ENCODE measurements at regions not wholly inside any gene's neighbourhood (a gene's known extent, or its start where the extent isn't known, plus 50 kb on each side); places are given as distances from the start of the nearest gene placed in this dataset.

- H2AK5ac ChIP-seq (ENCODE audit: low read length, severe bottlenecking), result no peak overlapping the region
- no peak overlapping the region for H3K4ac ChIP-seq (ENCODE audit: low read depth in 1 of 2, low read length in 2 of 2)
- H3K9ac ChIP-seq (ENCODE audit: low read length), result no peak overlapping the region
- no peak overlapping the region for H2AFZ ChIP-seq (ENCODE audit: low read depth, low read length)
- no peak overlapping the region for H2BK120ac ChIP-seq (ENCODE audit: low read depth, low read length)
- no peak overlapping the region for H2BK5ac ChIP-seq (ENCODE audit: low read depth, low read length, poor library complexity, severe bottlenecking)
- no peaks in the 10 kb centered on the region for H3K79me1 ChIP-seq (replicated peaks; ENCODE audit: low read length, poor library complexity, severe bottlenecking)
- H3K14ac ChIP-seq (ENCODE audit: low read length in 2 of 2), result no peak overlapping the region
- no peak overlapping the region for H3K4me3 ChIP-seq (ENCODE audit: insufficient read depth in 1 of 2, low read depth in 1 of 2, low read length in 2 of 2)
- no peak overlapping the region for H2BK12ac ChIP-seq (ENCODE audit: low read length in 2 of 2)
- no peak for DNase-seq
- H4K91ac ChIP-seq (ENCODE audit: low read length), result no peak overlapping the region
- no peaks in the 10 kb centered on the region for H3K4me1 ChIP-seq (ENCODE audit: control insufficient read depth, insufficient read depth, low read depth, low read length)
- no peak overlapping the region for H3K27ac ChIP-seq (ENCODE audit: low read length, poor library complexity, severe bottlenecking)
- 67% methylated on average over 2 of the region's 4 CpGs for WGBS
- H3K27me3 ChIP-seq (ENCODE audit: control insufficient read depth in 1 of 2, insufficient read depth in 1 of 2, low read length in 2 of 2), result no peaks in the 10 kb centered on the region
- no peaks in the 10 kb centered on the region for H3K36me3 ChIP-seq (ENCODE audit: control insufficient read depth in 1 of 2, insufficient read depth in 2 of 2, low read depth in 1 of 2, low read length in 2 of 2)
- no peaks in the 10 kb centered on the region for H3K9me3 ChIP-seq (ENCODE audit: control insufficient read depth, low read length)
- no peak overlapping the region for H3K23ac ChIP-seq (ENCODE audit: low read length in 2 of 2)
- no peak overlapping the region for H3K4me2 ChIP-seq (ENCODE audit: low read length, poor library complexity, severe bottlenecking)
- H4K8ac ChIP-seq (ENCODE audit: low read length), result no peak overlapping the region
- H3K18ac ChIP-seq (ENCODE audit: low read depth in 1 of 2, low read length in 2 of 2), result no peak overlapping the region
- H2BK15ac ChIP-seq (ENCODE audit: low read depth, poor library complexity, severe bottlenecking), result no peak overlapping the region
Measured at GRCh38 chr10:91012502-91012901, 91.6 kb upstream of the ANKRD1 start.

GRCh38 chr10:91013985-91014384, 93.1 kb upstream of the ANKRD1 start:
- no peaks in the 10 kb centered on the region for H3K36me3 ChIP-seq (ENCODE audit: control insufficient read depth in 1 of 2, insufficient read depth in 2 of 2, low read depth in 1 of 2, low read length in 2 of 2)
- H3K9ac ChIP-seq (ENCODE audit: low read length), result no peak overlapping the region
- no peak overlapping the region for H2BK15ac ChIP-seq (ENCODE audit: low read depth, poor library complexity, severe bottlenecking)
- H3K9me3 ChIP-seq (ENCODE audit: control insufficient read depth, low read length), result no peaks in the 10 kb centered on the region
- no peaks in the 10 kb centered on the region for H3K79me1 ChIP-seq (replicated peaks; ENCODE audit: low read length, poor library complexity, severe bottlenecking)
- no peak overlapping the region for H4K91ac ChIP-seq (ENCODE audit: low read length)
- H2AK5ac ChIP-seq (ENCODE audit: low read length, severe bottlenecking), result no peak overlapping the region
- H3K4ac ChIP-seq (ENCODE audit: low read depth in 1 of 2, low read length in 2 of 2), result no peak overlapping the region
- H3K27ac ChIP-seq (ENCODE audit: low read length, poor library complexity, severe bottlenecking), result no peak overlapping the region
- no peak overlapping the region for H3K14ac ChIP-seq (ENCODE audit: low read length in 2 of 2)
- H2BK5ac ChIP-seq (ENCODE audit: low read depth, low read length, poor library complexity, severe bottlenecking), result no peak overlapping the region
- H4K8ac ChIP-seq (ENCODE audit: low read length), result no peak overlapping the region
- no peak overlapping the region for H3K4me2 ChIP-seq (ENCODE audit: low read length, poor library complexity, severe bottlenecking)
- H2AFZ ChIP-seq (ENCODE audit: low read depth, low read length), result no peak overlapping the region
- 52% methylated on average over 1 of the region's 1 CpG for WGBS
- DNase-seq, result no peak
- peaks cover 0 to 4% of the 10 kb centered on the region in 2 experiments for H3K27me3 ChIP-seq (ENCODE audit: control insufficient read depth in 1 of 2, insufficient read depth in 1 of 2, low read length in 2 of 2)
- no peak overlapping the region for H3K4me3 ChIP-seq (ENCODE audit: insufficient read depth in 1 of 2, low read depth in 1 of 2, low read length in 2 of 2)
- H2BK120ac ChIP-seq (ENCODE audit: low read depth, low read length), result no peak overlapping the region
- no peak overlapping the region for H3K23ac ChIP-seq (ENCODE audit: low read length in 2 of 2)
- no peak overlapping the region for H3K18ac ChIP-seq (ENCODE audit: low read depth in 1 of 2, low read length in 2 of 2)
- no peaks in the 10 kb centered on the region for H3K4me1 ChIP-seq (ENCODE audit: control insufficient read depth, insufficient read depth, low read depth, low read length)
- H2BK12ac ChIP-seq (ENCODE audit: low read length in 2 of 2), result no peak overlapping the region

DNA sequence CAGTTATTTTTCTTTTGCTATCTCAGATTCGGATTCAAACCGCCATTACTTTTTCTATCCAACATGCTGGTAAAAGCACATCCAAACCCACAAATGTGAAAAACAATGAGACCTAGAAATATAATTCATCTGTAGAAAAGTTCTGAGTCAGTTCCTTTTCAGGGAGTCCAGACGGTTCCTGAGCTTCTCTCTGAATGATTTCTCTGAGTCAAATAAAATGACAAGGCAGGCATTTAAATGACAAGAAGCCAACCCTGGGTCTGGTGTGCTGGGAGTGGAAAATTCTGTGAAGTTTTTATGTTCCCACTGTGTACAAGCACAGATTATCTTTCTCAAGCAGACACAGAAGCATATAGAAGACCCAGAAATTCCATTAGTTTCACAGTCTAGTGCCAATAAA, 96.3 kb upstream of the ANKRD1 start:
- no peaks in the 10 kb centered on the region for H3K9me3 ChIP-seq (ENCODE audit: control insufficient read depth, low read length)
- no peaks in the 10 kb centered on the region for H3K79me1 ChIP-seq (replicated peaks; ENCODE audit: low read length, poor library complexity, severe bottlenecking)
- H3K4me3 ChIP-seq (ENCODE audit: insufficient read depth in 1 of 2, low read depth in 1 of 2, low read length in 2 of 2), result no peak overlapping the region
- no peak overlapping the region for H2BK120ac ChIP-seq (ENCODE audit: low read depth, low read length)
- no peaks in the 10 kb centered on the region for H3K4me1 ChIP-seq (ENCODE audit: control insufficient read depth, insufficient read depth, low read depth, low read length)
- H3K9ac ChIP-seq (ENCODE audit: low read length), result no peak overlapping the region
- DNase-seq, result no peak
- no peak overlapping the region for H3K18ac ChIP-seq (ENCODE audit: low read depth in 1 of 2, low read length in 2 of 2)
- no peak overlapping the region for H2BK15ac ChIP-seq (ENCODE audit: low read depth, poor library complexity, severe bottlenecking)
- no peak overlapping the region for H3K23ac ChIP-seq (ENCODE audit: low read length in 2 of 2)
- no peak overlapping the region for H2AK5ac ChIP-seq (ENCODE audit: low read length, severe bottlenecking)
- no peak overlapping the region for H2BK5ac ChIP-seq (ENCODE audit: low read depth, low read length, poor library complexity, severe bottlenecking)
- H3K14ac ChIP-seq (ENCODE audit: low read length in 2 of 2), result no peak overlapping the region
- H3K27me3 ChIP-seq (ENCODE audit: control insufficient read depth in 1 of 2, insufficient read depth in 1 of 2, low read length in 2 of 2), result peaks cover 0 to 4% of the 10 kb centered on the region in 2 experiments
- H3K27ac ChIP-seq (ENCODE audit: low read length, poor library complexity, severe bottlenecking), result no peak overlapping the region
- no peak overlapping the region for H4K8ac ChIP-seq (ENCODE audit: low read length)
- no peak overlapping the region for H3K4me2 ChIP-seq (ENCODE audit: low read length, poor library complexity, severe bottlenecking)
- no peak overlapping the region for H2BK12ac ChIP-seq (ENCODE audit: low read length in 2 of 2)
- WGBS, result 72% methylated on average over 3 of the region's 3 CpGs
- H3K36me3 ChIP-seq (ENCODE audit: control insufficient read depth in 1 of 2, insufficient read depth in 2 of 2, low read depth in 1 of 2, low read length in 2 of 2), result no peaks in the 10 kb centered on the region
- no peak overlapping the region for H3K4ac ChIP-seq (ENCODE audit: low read depth in 1 of 2, low read length in 2 of 2)
- no peak overlapping the region for H2AFZ ChIP-seq (ENCODE audit: low read depth, low read length)
- H4K91ac ChIP-seq (ENCODE audit: low read length), result no peak overlapping the region

- H2BK5ac ChIP-seq (ENCODE audit: low read depth, low read length, poor library complexity, severe bottlenecking), result no peak overlapping the region
- no peaks in the 10 kb centered on the region for H3K36me3 ChIP-seq (ENCODE audit: control insufficient read depth in 1 of 2, insufficient read depth in 2 of 2, low read depth in 1 of 2, low read length in 2 of 2)
- H3K4me3 ChIP-seq (ENCODE audit: insufficient read depth in 1 of 2, low read depth in 1 of 2, low read length in 2 of 2), result no peak overlapping the region
- no peaks in the 10 kb centered on the region for H3K4me1 ChIP-seq (ENCODE audit: control insufficient read depth, insufficient read depth, low read depth, low read length)
- peak overlapping the region; percentile 77 for H2BK15ac ChIP-seq (ENCODE audit: low read depth, poor library complexity, severe bottlenecking)
- no peak overlapping the region for H3K23ac ChIP-seq (ENCODE audit: low read length in 2 of 2)
- H3K4me2 ChIP-seq (ENCODE audit: low read length, poor library complexity, severe bottlenecking), result no peak overlapping the region
- H3K27me3 ChIP-seq (ENCODE audit: control insufficient read depth in 1 of 2, insufficient read depth in 1 of 2, low read length in 2 of 2), result peaks cover 0 to 4% of the 10 kb centered on the region in 2 experiments
- no peak overlapping the region for H2BK12ac ChIP-seq (ENCODE audit: low read length in 2 of 2)
- no peaks in the 10 kb centered on the region for H3K9me3 ChIP-seq (ENCODE audit: control insufficient read depth, low read length)
- no peak for DNase-seq
- no peak overlapping the region for H2AK5ac ChIP-seq (ENCODE audit: low read length, severe bottlenecking)
- H3K79me1 ChIP-seq (replicated peaks; ENCODE audit: low read length, poor library complexity, severe bottlenecking), result no peaks in the 10 kb centered on the region
- WGBS, result 89% methylated on average over 3 of the region's 3 CpGs
- H2AFZ ChIP-seq (ENCODE audit: low read depth, low read length), result no peak overlapping the region
- no peak overlapping the region for H3K4ac ChIP-seq (ENCODE audit: low read depth in 1 of 2, low read length in 2 of 2)
- H3K18ac ChIP-seq (ENCODE audit: low read depth in 1 of 2, low read length in 2 of 2), result no peak overlapping the region
- no peak overlapping the region for H3K14ac ChIP-seq (ENCODE audit: low read length in 2 of 2)
- peak overlapping the region; percentile 71 for H2BK120ac ChIP-seq (ENCODE audit: low read depth, low read length)
- no peak overlapping the region for H4K91ac ChIP-seq (ENCODE audit: low read length)
- H3K9ac ChIP-seq (ENCODE audit: low read length), result no peak overlapping the region
- no peak overlapping the region for H3K27ac ChIP-seq (ENCODE audit: low read length, poor library complexity, severe bottlenecking)
- H4K8ac ChIP-seq (ENCODE audit: low read length), result no peak overlapping the region
Measured at GRCh38 chr10:91021901-91022300, 101.0 kb upstream of the ANKRD1 start.
